Skin epidermis (tissue), 12 donors: ENCODE measurements at regions not wholly inside any gene's neighbourhood (a gene's known extent, or its start where the extent isn't known, plus 50 kb on each side); places are given as distances from the start of the nearest gene placed in this dataset.

Experiments
- H3K27ac ChIP-seq, 21 experiments: fragments of 200-600 bp; sonication (generic) in 11 of 21; one replicate each; pipeline ENCODE4 v1.5.0; 2020; ENCODE audit warnings: mild to moderate bottlenecking in 3 of 21, inconsistent platforms in 2 of 21, moderate library complexity in 2 of 21
- H3K4me3 ChIP-seq, 7 experiments: fragments of 200-600 bp; sonication (generic) in 2 of 7; one replicate each; pipeline ENCODE4 v1.5.0; 2020; ENCODE audit warnings: inconsistent platforms in 2 of 7, mild to moderate bottlenecking in 2 of 7, moderate library complexity in 1 of 7

DNA sequence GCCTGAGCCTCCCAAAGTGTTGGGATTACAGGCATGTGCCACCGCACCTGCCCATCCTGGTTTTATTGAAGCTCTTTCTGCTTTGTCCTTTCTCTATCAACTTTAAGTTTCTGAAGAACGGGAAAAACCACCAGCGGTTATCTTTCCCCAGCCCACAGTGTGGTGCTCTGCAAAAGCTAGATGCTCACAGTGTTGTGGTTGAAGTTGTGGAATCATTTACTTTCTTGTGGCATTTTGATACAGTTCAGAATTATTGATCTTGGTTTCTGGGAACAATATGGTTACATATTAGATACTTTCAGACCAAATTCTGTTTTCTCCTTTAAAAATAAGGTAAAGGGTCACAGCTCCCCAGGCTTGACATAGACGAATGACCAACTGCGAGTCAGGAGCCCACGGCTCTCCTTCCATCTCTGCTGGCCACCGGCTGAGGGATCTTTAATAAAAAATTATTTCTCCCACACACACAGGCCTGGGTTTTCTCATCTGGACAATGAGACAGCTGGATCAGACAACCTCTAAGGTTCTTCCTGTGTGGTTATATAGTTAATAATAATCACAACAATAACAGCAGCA is 385.3 kb downstream of the SETD4 start:
- Histone ChIP-seq H3K27ac (no peak overlapping the region), H3K4me3 (no peak overlapping the region)

DNA sequence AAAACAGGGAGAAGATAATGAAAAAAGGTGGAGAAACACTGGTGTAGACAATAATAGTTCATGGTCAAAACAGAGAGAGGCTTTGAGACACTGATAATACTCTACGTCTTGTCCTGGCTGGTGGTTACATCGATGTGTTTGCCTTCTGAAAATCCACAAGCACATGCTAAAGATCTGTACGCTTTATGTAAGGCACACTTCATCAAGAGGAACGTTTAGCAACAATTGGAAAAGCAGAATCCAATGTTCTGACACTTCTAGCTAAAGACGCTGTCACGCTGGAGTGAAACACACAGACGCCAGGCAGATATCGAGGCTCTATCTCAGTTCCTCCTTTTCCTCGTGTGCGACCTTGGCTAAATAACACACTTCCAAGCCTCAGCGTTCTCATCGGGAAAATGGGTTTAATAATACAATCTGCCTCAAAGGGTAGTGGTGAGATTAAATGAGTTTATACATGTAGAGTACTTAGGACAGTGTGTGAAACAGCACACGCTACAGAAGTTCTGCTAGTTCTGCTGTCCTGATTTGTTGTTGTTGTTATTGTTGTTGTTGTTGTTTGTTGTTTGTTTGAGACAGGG is 386.1 kb downstream of the SETD4 start:
- no peak overlapping the region for H3K4me3 ChIP-seq

DNA sequence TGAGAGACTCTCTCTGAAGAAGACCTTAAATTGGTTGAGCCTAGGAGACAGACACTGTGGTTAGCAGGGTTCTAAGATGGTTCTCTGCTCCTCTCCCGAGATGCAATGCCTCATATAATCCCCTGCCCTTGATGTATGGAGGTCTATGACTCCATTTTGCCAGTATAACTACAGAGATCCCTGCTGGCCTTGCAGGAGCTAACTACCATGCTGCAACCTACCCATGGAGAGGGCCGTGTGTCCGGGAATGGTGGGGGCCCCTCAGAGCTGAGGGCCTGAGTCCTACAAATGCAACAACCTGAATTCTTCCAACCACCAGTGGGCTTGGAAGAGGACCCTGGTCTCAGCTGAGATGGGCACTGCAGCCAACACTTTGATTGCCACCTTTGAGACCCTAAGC is 388.0 kb downstream of the SETD4 start:
- Histone ChIP-seq H3K4me3 (no peak overlapping the region), H3K27ac (no peak overlapping the region)

More for the DNA sequence above, 386.1 kb downstream of the SETD4 start:
- no peak overlapping the region for H3K27ac ChIP-seq

DNA sequence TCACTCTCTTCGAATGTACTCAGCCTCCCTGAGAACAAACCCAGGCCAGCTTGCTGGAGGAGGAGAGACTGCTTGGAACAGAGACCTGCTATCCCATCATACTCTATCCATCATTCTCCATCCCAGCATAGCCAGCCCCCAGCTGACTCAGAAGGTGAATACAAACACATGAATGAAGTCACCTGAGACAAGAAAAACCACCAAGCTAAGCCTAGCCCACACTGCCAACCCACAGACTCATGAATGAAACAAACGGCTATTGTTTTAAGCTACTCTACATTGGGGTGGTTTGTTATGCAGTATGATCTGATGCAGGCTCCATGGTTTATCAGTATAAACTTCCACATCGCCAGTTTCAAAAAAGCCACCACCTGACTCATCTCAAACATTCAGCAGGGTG is 395.6 kb downstream of the SETD4 start:
- no peak overlapping the region for H3K27ac ChIP-seq

DNA sequence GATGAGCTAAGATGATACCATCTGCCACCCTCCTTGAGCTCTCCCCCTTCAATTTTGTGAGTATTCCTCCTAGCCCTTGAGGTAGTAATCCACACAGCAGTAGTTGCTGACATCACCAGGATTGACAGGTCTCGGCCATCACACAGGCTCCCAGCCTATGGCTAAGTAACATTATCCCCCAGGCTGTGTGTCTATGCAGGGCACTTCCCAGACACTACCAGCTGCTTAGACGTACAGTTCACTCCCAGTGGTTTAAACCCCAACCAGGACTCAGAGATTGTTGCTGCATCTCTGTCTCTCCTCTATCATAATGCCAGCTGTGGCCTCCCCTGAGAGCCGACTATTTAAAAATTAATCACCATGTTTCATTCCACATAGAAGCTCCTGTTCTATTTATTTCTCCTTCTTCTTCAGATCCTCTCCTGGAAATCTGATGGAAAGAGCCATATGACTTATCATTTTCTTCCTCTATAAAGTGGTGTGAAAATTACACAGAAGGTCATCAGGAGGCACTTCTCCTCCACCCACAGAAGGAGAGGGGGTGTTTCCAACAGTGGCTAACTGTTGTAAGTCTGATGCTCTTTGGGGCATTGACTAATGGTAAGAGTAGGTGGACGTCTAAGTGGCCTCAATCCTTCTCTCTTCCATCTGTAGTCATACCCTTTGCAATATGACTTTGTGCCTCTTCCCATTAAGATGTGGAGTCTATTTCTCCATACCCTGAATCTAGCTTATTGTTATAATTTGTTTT is 396.3 kb downstream of the SETD4 start:
- Histone ChIP-seq H3K27ac (no peak overlapping the region), H3K4me3 (no peak overlapping the region)

More for the DNA sequence above, 395.6 kb downstream of the SETD4 start:
- H3K4me3 ChIP-seq = no peak overlapping the region

DNA sequence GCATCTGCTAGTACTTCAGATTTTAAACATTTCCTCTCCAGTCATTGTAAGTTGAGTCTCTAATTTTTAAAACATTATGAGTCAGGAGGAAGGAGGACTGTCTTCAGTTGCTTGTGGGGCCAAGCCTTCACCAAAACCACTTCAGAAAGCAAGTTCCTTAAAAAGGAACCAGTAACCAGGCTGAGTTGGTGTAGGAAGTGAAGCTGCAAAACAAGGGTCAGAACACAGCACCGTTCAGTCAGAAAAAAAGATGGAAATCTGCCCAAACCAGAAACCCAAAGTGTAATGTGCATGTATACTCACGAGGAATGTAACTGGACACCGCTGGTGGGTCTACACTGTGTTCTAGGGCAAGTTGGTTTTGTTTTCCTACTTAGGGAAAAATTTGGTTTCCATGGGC is 402.1 kb downstream of the SETD4 start:
- no peak overlapping the region for H3K4me3 ChIP-seq
- peak overlapping the region in 6 of 21 experiments; percentile 3 to 69 (median 36) for H3K27ac ChIP-seq

DNA sequence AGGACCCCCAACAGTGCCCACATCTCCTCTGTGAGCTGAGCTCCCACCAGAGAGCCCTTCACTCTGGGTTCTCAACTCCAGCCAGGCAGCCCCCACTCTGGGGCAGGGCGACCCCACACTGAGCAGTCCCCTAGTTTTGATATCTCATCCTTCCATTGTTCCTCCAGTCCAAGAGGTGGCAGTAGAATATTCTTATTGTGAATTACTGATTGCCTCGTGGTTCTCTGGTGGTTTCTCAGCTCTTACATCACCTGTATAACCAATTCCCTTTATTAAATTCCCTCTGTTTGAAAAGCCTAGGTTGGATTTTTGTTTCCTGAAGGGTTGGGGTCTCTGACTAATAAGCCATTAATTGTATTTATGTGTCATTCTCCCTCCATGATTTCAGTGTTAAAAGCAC is 407.5 kb downstream of the SETD4 start:
- H3K4me3 ChIP-seq = no peak overlapping the region
- H3K27ac ChIP-seq = no peak overlapping the region

DNA sequence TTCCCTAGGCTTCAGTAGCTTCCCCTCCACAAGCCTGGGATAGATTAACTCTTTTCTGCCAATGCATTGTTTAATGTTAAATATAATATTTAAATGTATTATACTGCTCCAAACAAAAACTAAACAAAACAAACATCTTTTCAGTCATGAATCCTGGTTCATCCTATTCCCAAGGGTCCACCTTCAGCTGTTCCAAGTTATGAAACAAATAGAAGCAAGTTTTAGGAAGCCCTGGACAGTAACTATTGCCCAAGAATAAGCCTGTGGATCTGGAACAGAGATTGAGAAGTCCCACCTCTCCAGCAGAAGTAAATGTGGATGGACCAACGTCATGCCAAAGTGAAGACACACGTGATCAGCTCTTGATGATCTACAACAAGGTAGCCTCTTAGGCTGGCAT is 408.1 kb downstream of the SETD4 start:
- Histone ChIP-seq H3K4me3 (no peak overlapping the region), H3K27ac (no peak overlapping the region)

DNA sequence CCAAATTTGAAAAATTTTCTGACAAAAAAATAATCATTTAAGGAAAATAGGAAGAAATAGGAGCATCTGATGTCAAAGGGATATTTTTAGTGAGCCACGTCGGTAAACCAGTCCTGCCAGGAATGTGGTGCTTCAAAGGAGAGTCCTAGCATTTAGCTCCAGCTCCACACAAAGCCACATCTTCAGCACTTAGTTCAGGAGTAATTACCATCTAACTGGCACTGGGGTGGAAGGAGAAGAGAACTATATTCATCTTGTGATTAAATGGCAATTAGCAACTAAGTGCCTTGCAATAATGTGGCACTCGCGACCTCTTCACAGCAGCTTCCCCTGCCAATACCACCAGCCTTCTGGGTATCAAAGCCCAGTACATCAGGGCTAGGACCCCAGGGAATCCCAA is 409.1 kb downstream of the SETD4 start:
- Histone ChIP-seq H3K4me3 (no peak overlapping the region), H3K27ac (no peak overlapping the region)

DNA sequence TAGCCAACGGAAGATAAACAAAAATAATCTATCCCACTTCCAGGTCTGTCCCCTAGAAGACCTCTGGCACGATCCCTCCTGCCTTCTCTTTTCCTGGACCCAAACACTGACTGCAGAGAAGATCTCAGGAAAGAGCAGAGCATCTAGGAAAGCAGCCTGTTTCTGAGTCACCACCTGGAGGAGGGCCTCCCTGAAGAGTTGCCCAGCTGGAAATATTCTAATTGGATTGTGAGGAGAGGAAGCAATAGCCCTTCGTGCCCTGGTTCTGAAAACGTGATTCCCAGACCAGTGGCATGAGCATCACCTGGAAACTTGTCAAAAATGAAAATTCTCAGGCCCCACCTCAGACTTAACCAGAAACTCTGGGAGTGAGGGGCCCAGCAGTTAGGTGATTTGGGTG is 411.1 kb downstream of the SETD4 start:
- no peak overlapping the region for H3K27ac ChIP-seq

DNA sequence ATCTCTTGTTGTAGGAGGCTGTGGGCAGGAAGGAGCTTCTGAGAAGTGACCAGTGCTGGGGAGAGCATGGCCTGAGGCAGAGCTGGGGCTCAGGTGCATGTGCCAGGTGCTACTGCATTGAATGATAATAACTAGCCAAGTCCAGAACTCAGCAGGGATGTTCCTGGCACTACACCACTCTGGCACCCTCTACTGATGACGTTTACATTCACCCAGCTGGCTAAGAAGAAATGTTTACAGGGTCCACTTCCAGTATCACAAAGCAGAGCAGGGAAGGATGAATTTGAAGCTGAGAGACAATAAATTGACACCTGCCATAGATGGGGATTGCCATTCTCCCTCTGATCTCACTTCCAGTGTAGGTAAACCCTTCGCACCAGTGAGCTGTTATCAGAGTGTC is 411.8 kb downstream of the SETD4 start:
- H3K27ac ChIP-seq = peak overlapping the region in 1 of 21 experiments; percentile 20
- H3K4me3 ChIP-seq = no peak overlapping the region

More for the DNA sequence above, 411.1 kb downstream of the SETD4 start:
- no peak overlapping the region for H3K4me3 ChIP-seq

DNA sequence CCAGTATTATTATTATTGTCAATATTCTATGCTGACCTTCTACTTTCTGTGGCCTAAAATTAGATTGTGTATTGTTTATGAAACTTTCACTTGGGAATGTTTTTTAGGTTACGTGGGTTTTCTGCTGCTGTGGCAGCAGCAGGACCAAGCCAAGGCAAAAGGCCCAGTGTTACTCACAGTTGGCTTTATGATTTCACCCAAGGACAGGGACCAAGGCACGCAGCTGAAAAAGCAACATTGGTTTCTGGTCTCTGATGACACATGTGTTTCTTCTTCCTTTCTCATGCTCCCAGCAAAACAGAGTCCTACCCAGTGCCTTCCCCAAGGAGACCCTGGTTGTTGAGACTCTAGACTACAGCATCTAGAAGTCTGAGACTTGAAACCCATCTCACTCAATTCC is 413.7 kb downstream of the SETD4 start:
- H3K4me3 ChIP-seq = no peak overlapping the region

DNA sequence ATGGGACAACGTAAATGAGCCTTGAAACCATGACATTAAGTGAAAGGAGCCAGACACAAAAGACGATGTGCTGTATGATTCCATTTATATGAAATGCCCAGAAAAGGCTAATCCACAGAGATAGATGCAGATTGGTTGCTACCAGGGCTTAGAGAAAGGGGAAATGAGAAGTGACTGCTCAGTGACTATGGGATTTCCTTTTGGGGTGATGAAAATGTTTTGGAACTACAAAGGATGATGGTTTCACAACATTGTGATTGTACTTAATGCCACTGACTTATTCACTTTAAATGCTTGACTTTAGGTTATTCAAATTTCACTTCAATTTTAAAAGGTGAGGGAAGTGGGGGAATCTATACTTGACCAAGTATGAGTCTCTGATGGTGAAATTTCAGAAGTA is 414.3 kb downstream of the SETD4 start:
- Histone ChIP-seq H3K4me3 (no peak overlapping the region), H3K27ac (peak overlapping the region in 2 of 21 experiments; percentile 20)

More for the DNA sequence above, 413.7 kb downstream of the SETD4 start:
- H3K27ac ChIP-seq = peak overlapping the region in 5 of 21 experiments; percentile 14 to 67 (median 42)

DNA sequence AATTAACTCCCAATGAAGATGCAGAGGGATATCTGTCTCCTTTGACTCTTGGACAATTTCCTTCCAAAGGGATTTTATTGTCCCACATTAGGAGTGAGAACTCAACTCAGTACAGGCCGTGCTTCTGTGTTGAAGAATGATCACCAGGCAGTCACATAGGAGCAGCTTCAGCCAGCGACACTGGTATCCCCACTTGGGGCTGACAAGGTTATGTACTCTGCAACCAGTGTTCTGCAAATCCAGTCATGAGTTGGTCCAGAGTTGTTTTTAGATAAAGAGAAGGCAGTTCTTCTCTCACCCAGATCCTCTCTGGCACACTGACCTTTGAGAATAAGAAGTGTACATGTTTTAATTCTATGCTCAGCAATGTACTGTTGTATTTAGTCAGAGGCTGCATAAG is 415.8 kb downstream of the SETD4 start:
- Histone ChIP-seq H3K27ac (no peak overlapping the region), H3K4me3 (no peak overlapping the region)

DNA sequence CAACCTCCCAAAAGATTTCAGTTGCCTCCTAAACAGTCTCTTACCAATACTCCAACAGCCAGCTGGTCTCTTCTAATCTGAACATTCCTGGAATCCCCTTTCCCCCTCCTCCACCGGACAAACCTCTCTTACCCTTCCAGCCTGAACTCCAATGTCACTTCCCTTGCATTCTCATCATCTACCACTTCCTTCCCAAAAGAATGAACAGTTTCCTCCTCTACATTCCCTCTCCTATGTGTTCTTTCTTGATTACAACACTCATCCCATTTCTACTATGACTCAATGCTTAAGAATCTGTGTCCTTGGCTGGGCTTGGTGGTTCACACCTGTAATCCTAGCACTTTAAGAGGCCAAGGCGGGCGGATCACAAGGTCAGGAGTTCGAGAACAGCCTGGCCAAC is 417.1 kb downstream of the SETD4 start:
- Histone ChIP-seq H3K27ac (no peak overlapping the region), H3K4me3 (no peak overlapping the region)

DNA sequence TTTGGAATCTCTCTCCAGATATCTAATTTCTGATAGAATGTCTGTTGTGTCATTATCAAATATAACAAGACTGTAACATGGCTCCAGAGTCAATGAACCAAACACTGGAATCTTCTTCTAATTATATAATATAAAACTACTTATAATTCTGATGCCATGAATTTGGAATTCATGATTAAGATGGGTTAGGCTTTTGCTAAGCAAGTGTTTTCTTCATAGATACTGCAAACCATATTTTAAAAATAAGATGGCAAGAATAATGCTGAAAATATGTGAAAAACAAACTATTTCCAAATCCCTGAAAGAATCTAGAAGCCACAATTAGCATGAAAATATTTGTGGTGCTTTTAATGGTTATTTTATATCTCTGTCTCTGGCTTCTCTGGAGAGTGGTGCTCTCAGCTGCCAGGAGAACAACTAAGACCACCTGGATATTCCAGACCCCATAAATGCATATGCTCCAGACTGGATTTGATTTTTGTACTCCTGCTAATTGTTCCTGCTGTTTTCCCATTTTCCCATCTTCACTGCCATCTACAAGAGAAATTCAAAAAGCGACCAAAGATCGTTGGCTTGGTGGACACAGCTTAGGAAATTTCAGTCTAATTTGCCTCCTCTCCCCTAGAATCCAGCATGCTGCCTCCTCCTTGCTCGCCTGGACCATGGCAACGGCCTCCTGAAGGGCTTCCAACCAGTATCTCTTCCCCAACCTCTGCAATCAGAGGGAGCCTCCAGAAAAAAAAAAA is 418.9 kb downstream of the SETD4 start:
- no peak overlapping the region for H3K4me3 ChIP-seq
- H3K27ac ChIP-seq = peak overlapping the region in 9 of 21 experiments; percentile 5 to 72 (median 42)

DNA sequence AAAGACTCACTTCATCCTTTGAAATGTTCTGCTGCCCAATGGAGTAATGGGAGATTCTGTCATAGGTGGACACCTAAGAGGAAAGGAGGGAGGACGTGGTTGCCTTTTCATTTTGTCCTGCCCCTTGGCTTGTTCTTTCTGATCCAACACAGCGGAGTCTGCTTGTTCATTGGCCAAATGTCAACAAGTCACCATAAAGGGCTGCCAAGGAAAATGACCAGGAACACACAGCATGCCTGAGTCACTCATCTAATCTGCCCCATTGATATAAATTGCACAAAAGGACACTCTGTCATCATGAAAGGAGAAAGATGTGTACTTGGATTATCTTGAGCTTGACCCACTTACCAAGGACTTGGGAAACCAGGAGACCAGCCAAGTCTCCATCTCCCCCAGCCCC is 422.9 kb downstream of the SETD4 start:
- Histone ChIP-seq H3K4me3 (no peak overlapping the region), H3K27ac (no peak overlapping the region)

DNA sequence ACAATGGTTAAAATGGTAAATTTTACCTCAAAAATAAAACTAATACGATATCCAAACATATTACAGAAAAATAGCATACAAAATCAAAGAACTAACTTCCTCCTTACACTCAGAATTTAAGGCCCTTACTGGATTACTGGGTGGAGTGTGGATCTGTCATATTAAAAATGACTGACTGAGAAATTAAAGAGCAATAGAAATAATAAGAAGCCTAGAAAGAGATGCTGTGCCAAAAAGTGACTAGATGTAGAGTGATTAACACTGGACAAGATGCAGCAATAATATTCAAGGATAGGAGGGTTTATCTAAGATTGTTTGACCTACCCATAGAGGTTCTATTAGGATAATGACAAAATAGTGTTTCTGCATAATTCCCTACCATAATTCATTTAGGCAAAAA is 424.3 kb downstream of the SETD4 start:
- Histone ChIP-seq H3K4me3 (no peak overlapping the region), H3K27ac (no peak overlapping the region)

DNA sequence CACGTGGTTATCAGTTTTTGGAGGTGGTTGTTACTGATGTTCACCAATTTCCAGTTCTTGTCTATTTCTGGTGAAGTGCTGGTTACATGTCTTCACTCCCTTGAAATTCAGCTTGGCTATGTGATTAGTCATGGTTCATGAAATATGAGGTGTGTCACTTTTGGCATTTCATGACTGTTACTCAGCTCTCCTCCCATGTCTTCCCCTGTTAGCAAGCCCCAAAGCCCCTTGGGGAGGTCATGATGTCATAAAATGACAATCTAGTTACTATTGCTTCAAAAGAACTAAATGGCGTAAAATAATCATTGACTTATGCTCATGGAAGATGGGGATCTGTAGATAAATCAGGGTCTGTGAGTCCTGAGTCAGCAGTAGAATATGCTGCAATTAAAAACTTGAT is 425.1 kb downstream of the SETD4 start:
- Histone ChIP-seq H3K27ac (peak overlapping the region in 1 of 21 experiments; percentile 2), H3K4me3 (no peak overlapping the region)

DNA sequence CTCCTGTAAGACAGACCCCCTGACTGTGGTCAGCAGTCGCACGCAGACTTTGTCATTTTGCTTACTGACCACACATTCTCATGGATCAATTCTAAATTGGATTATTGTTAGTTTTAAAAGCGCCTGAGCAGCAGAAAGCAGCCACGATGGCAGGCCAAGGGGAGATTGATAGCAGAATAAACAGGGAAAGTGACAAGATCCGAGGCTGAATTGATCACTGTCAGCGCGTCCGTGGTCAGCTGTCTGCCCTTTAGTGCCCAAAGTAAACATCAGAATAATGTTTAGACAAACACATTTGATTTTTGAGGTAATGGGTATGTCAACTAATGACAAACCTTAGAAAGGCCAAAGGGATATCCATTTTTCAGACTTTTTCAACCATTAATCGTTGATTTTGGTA is 426.8 kb downstream of the SETD4 start:
- H3K4me3 ChIP-seq = no peak overlapping the region
- H3K27ac ChIP-seq = no peak overlapping the region

DNA sequence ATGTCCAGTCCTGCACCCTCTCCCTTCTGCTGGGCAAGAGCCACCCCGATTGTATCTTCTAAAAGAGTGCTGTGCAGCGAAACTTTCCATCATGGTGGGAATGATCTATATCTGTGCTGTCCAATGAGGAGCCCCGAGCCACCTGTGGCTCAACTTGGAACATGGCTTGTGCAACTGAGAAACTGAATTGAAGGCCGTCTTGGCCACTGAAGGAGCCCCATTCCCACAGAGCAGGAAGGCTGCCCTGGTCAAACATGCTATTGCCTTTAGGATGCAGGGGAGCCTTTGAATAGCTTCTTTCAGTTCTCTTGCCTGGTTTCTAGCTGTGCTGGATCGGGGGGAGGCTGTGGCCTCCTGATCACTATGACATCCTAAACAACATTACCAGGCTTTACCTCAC is 427.6 kb downstream of the SETD4 start:
- no peak overlapping the region for H3K4me3 ChIP-seq
- H3K27ac ChIP-seq = no peak overlapping the region
